DND-41 (cell line): ENCODE measurements at regions not wholly inside any gene's neighbourhood (a gene's known extent, or its start where the extent isn't known, plus 50 kb on each side); places are given as distances from the start of the nearest gene placed in this dataset.
"Not testable (repeated sequence)": the region's sequence is repeated elsewhere in the genome, so short reads cannot be mapped to it uniquely, and the experiment has no call there.

Experiments
- ATAC-seq: fragments of 200-7000 bp; cut with Tn5 transposase; 3 replicates; pipeline ENCODE4 v1.9.1; 2021; ENCODE audit warnings: low read depth; ENCODE audit not compliant: insufficient read depth
- DNase-seq: peaks from one replicate; pipeline ENCODE4 v3.0.0-alpha.2; 2020
- H2AFZ ChIP-seq: 2 replicates; pipeline ENCODE4 v1.6.0; 2012; ENCODE audit warnings: low read depth, low read length
- H3K27ac ChIP-seq: 2 replicates; pipeline ENCODE4 v1.5.1; 2012; ENCODE audit warnings: low read length, inconsistent platforms
- H3K27me3 ChIP-seq: fragments of 200-600 bp; sonication (generic); 2 replicates; pipeline ENCODE4 v1.6.0; 2012; ENCODE audit warnings: low read length, mild to moderate bottlenecking, inconsistent platforms; ENCODE audit not compliant: insufficient read depth, poor library complexity
- H3K36me3 ChIP-seq: 2 replicates; pipeline ENCODE4 v1.5.1; 2012; ENCODE audit warnings: low read length, inconsistent platforms; ENCODE audit not compliant: insufficient read depth
- H3K4me1 ChIP-seq: 2 replicates; pipeline ENCODE4 v1.5.1; 2012; ENCODE audit warnings: mild to moderate bottlenecking, low read length; ENCODE audit not compliant: insufficient read depth
- H3K4me2 ChIP-seq: 2 replicates; pipeline ENCODE4 v1.6.0; 2012; ENCODE audit warnings: mild to moderate bottlenecking, moderate library complexity, low read length, inconsistent platforms; ENCODE audit not compliant: insufficient read depth
- H3K4me3 ChIP-seq, 2 experiments: fragments of 200-600 bp in 1 of 2; shearing (Covaris generic) in 1 of 2; 2 replicates each; pipeline ENCODE4 v1.5.1; 2012 to 2016; ENCODE audit warnings: inconsistent platforms in 2 of 2, low read length in 2 of 2, mild to moderate bottlenecking in 2 of 2, low read depth in 1 of 2, moderate library complexity in 1 of 2
- H3K79me2 ChIP-seq: 2 replicates; pipeline ENCODE4 v1.6.0; 2012; ENCODE audit warnings: low read length, inconsistent platforms; ENCODE audit not compliant: insufficient read depth
- H3K9ac ChIP-seq: 2 replicates; pipeline ENCODE4 v1.6.0; 2012; ENCODE audit warnings: low read depth, mild to moderate bottlenecking, inconsistent platforms, low read length, moderate library complexity
- H3K9me3 ChIP-seq: 2 replicates; pipeline ENCODE4 v1.5.1; 2012; ENCODE audit warnings: low read length, moderate library complexity, mild to moderate bottlenecking, inconsistent platforms; ENCODE audit not compliant: insufficient read depth, severe bottlenecking
- H4K20me1 ChIP-seq: 2 replicates; pipeline ENCODE4 v1.6.0; 2012; ENCODE audit warnings: low read length; ENCODE audit not compliant: insufficient read depth
- EZH2 ChIP-seq: IDR thresholded peaks from 3 replicates; pipeline ENCODE4 v1.6.1; 2012; ENCODE audit warnings: borderline replicate concordance, low read depth, mild to moderate bottlenecking, moderate library complexity, low read length, inconsistent platforms; ENCODE audit not compliant: severe bottlenecking
- TF ChIP-seq, protein P1 (sequence below): IDR thresholded peaks from 2 replicates; pipeline ENCODE4 v1.5.1; 2012; ENCODE audit warnings: borderline replicate concordance, low read length, moderate library complexity, mild to moderate bottlenecking; ENCODE audit not compliant: poor library complexity, severe bottlenecking; ENCODE audit errors: extremely low read depth

DNA sequence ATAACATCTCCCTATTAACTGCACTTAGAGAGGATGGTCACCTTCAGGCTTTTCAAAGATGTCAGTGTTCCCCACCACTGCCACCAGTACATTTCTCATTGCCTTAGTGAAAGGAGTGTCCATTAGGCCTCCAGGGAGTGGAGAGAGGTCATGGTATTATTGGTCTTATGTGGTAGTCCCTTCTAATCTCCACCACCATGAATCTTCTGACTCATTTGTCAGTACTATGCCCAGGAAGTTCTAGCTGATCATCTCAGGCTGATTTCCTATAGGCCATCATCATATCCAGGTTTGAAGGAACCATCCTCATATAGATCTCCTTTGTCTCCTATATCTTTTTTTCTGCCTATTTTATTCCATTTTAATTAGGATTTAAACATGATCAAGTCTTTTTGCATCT is 221.5 kb downstream of the CYB561 start:
- no peaks in the 10 kb centered on the region for H3K9me3 ChIP-seq
- ATAC-seq, result no peak
- no peak overlapping the region for H3K4me2 ChIP-seq
- no peaks in the 10 kb centered on the region for H3K36me3 ChIP-seq
- H2AFZ ChIP-seq, result no peak overlapping the region
- no peak overlapping the region for H3K9ac ChIP-seq
- H3K4me3 ChIP-seq, result no peak overlapping the region
- no peaks in the 10 kb centered on the region; the same call in 1 of the 2 replicates for H4K20me1 ChIP-seq
- H3K4me1 ChIP-seq, result no peaks in the 10 kb centered on the region
- no peaks in the 10 kb centered on the region for H3K79me2 ChIP-seq
- no peaks in the 10 kb centered on the region for H3K27me3 ChIP-seq
- no peak overlapping the region for H3K27ac ChIP-seq
- TF ChIP-seq EZH2, result no peak
- TF ChIP-seq, protein P1, sequence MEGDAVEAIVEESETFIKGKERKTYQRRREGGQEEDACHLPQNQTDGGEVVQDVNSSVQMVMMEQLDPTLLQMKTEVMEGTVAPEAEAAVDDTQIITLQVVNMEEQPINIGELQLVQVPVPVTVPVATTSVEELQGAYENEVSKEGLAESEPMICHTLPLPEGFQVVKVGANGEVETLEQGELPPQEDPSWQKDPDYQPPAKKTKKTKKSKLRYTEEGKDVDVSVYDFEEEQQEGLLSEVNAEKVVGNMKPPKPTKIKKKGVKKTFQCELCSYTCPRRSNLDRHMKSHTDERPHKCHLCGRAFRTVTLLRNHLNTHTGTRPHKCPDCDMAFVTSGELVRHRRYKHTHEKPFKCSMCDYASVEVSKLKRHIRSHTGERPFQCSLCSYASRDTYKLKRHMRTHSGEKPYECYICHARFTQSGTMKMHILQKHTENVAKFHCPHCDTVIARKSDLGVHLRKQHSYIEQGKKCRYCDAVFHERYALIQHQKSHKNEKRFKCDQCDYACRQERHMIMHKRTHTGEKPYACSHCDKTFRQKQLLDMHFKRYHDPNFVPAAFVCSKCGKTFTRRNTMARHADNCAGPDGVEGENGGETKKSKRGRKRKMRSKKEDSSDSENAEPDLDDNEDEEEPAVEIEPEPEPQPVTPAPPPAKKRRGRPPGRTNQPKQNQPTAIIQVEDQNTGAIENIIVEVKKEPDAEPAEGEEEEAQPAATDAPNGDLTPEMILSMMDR, result no peak
- no peak for DNase-seq

- not testable (repeated sequence) for H3K4me1 ChIP-seq, H3K4me2 ChIP-seq, H3K9ac ChIP-seq, DNase-seq, H3K79me2 ChIP-seq, H2AFZ ChIP-seq, H4K20me1 ChIP-seq, H3K4me3 ChIP-seq, H3K27me3 ChIP-seq, H3K9me3 ChIP-seq, ATAC-seq, H3K27ac ChIP-seq, H3K36me3 ChIP-seq
Measured at GRCh38 chr17:63226720-63227119, 219.4 kb downstream of the CYB561 start.

- not testable (repeated sequence) for ATAC-seq, H3K27me3 ChIP-seq, H3K9me3 ChIP-seq, H3K4me2 ChIP-seq, H3K79me2 ChIP-seq, H3K4me3 ChIP-seq, H3K4me1 ChIP-seq, H4K20me1 ChIP-seq, DNase-seq, H3K27ac ChIP-seq, H3K9ac ChIP-seq, H2AFZ ChIP-seq, H3K36me3 ChIP-seq
Measured at GRCh38 chr17:63231015-63231620, 215.0 kb downstream of the CYB561 start.

DNA sequence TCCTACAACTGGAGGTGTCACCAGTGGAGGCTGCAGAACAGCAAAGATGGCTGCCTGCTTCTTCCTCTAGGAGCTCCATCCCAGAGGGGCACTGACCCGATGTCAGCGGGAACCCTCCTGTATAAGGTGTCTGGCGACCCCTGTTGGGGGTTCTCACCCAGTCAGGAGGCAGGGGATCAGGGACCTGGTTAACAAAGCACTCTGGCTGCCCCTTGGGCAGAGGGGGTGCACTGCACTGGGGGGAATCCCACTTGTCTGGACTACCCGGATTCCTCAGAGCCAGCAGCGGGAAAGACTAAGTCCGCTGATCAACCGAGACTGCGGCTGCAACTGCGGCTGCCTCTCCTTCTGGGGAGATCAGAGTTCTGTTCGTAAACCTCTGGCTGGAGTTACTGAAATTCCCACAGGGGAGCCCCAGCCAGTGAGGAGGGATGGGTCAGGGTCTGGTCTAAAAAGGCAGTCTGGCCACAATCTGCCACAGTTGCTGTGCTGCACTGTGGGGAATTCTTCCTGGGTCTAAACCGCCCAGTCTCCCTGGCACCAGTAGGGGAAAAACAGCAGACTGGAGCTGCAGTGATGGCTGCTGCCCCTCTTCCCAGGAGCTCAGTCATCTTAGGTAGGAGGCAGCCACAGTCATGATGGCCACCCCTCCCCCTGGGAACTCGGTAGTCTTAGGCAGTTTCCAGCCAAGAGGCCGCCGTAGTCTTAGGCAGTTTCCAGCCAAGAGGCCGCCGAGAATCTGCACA is 213.4 kb downstream of the CYB561 start:
- Histone ChIP-seq H3K27me3 (no peaks in the 10 kb centered on the region), H2AFZ (no peak overlapping the region), H3K36me3 (no peaks in the 10 kb centered on the region), H3K27ac (no peak overlapping the region), H3K4me2 (no peak overlapping the region), H3K4me3 (no peak overlapping the region), H3K79me2 (no peaks in the 10 kb centered on the region), H3K9me3 (peaks cover 6% of the 10 kb centered on the region), H3K9ac (no peak overlapping the region), H3K4me1 (no peaks in the 10 kb centered on the region), H4K20me1 (no peaks in the 10 kb centered on the region)
- ATAC-seq (no peak), DNase-seq (no peak)
- TF ChIP-seq, protein P1, result no peak
- TF ChIP-seq EZH2, result no peak
